GM10248 (cell line): ENCODE measurements at regions not wholly inside any gene's neighbourhood (a gene's known extent, or its start where the extent isn't known, plus 50 kb on each side); places are given as distances from the start of the nearest gene placed in this dataset.

Source experiments
- CTCF ChIA-PET: fragments of 300-600 bp; sonication (Branson Sonifier 250); formaldehyde crosslinking; extraction: SDS; loops from one replicate; lab custom pipeline; 2021; ENCODE audit warnings: antibody characterized with exemption; lab: Yijun Ruan, JAX
- POLR2A ChIA-PET: fragments of 350-650 bp; sonication (Branson Sonifier 250); formaldehyde crosslinking; extraction: SDS; loops from one replicate; lab custom pipeline; 2020; ENCODE audit warnings: antibody characterized with exemption; lab: Yijun Ruan, JAX
- DNase-seq: peaks from one replicate; pipeline ENCODE4 v3.0.0; 2012; ENCODE audit errors: extremely low spot score
- CTCF ChIP-seq: IDR thresholded peaks from 2 replicates; pipeline ENCODE4 v1.5.1; 2012; ENCODE audit warnings: mild to moderate bottlenecking, low read depth; ENCODE audit errors: extremely low read depth, missing control alignments, control extremely low read depth

DNA sequence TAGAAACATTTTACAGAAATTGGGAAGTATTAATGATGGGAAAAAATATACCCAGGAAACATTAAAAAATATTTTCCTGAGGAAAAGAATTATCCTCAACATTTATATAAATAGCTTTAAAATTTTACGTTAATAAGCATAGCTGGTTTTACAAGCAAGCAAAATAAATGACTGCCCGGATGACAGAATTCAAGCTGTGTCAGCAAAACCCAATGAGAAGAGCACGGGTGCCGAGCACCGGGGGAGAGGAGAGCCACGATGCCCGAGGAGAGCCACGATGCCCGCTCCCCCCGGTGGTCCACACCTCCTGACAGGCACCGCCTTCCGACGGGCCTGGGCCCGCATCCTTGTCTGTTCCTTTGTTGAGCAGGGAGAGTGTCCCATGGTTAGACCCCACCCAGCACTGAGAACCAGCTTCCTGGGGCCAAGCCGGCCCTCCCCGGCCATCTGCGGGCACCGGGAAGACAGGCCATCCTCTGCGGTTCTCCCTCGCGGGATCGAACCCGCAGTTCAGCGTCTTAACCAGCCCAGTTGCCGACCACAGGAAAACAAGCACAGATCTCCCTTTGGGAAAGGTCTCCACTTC is 63.3 kb upstream of the PDE10A start:
- no peak for TF ChIP-seq CTCF
- ChIA-PET POLR2A (no interaction called here), CTCF (interaction anchor here (1.4 to 1.5 kb wide), 2 partner anchors 19 to 380 kb away, joined by 3 to 4 read pairs; no protein-coding TSS in a partner anchor)
- DNase-seq = no peak

DNA sequence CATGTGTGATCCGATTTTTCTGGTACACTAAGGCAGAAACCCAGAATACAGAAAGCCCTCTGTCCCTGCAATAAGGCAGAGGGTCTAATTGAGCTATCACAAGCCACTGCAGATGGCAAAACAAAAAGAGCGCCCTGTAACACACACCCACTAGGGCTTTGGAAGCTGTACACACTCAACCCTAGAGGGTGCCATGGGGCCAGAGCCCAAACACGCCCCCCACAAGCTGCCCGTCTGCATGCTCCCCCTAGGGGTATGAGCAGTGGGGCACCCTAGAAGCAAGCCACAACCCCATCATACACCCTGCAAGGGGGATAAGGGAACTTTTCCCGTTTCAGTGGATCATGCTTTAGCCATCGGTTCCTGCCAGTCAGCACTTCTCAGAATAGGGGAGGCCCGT is 62.2 kb upstream of the PDE10A start:
- ChIA-PET POLR2A (no interaction called here), CTCF (interaction anchor here (1.5 kb wide), 1 partner anchor 382 kb away, joined by 4 read pairs; no protein-coding TSS in a partner anchor)
- DNase-seq = no peak
- no peak for TF ChIP-seq CTCF

DNA sequence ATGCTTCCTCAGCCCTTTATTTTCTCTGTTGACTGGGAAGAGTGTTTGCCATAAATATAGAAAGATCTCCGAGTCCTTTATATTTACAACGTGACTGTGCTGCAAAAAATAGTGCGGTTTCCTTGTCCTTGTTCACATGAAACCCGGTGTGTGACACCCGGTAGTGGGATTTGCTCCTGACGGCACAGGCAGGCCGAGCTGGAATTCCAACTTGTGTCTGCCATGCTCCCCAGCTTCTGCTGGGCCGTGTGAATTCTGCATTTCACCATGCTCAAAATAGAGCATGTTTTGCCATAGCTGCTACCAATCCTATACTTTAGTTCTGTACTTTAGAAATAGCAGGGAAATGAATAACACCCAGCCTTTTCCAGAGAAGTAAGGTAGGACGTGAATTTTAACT is 60.3 kb upstream of the PDE10A start:
- POLR2A ChIA-PET = no interaction called here
- no peak for DNase-seq
- no peak for TF ChIP-seq CTCF
- CTCF ChIA-PET = no interaction called here

DNA sequence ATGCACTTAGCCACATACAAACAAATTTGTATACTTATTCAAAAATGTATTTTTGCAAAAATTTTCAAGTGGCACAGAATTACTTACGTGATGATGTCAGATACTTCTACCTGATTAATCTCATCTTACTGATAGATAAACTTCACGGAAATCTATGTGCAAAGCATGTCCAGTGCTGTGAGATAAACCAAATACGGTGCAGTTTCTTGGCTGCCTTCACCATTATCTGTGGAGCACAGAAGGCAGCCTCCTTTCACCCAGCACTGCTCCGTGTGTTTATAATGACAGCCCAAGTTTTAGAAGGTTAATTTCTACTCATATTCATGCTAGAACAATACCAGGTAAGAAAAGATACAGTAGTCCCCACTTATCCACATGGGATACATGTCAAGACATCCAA is 59.0 kb upstream of the PDE10A start:
- ChIA-PET POLR2A (no interaction called here), CTCF (no interaction called here)
- no peak for TF ChIP-seq CTCF
- no peak for DNase-seq

- POLR2A ChIA-PET = no interaction called here
- no peak for TF ChIP-seq CTCF
- CTCF ChIA-PET = no interaction called here
- no peak for DNase-seq
Observed at GRCh38 chr6:165721356-165721755, 58.3 kb upstream of the PDE10A start.

GRCh38 chr6:165718491-165718891 is 55.5 kb upstream of the PDE10A start:
- ChIA-PET CTCF (no interaction called here), POLR2A (no interaction called here)
- DNase-seq = no peak
- TF ChIP-seq CTCF = no peak
